Mesenchymal stem cell (in vitro differentiated cells and primary cell): ENCODE measurements at regions not wholly inside any gene's neighbourhood (a gene's known extent, or its start where the extent isn't known, plus 50 kb on each side); places are given as distances from the start of the nearest gene placed in this dataset.

Experiments
- DNase-seq: peaks from one replicate; pipeline ENCODE4 v3.0.0-alpha.2; 2013
- H2AFZ ChIP-seq: one replicate; pipeline ENCODE4 v1.6.1; 2013; ENCODE audit warnings: low read depth, mild to moderate bottlenecking, control low read depth, inconsistent platforms, low read length, moderate library complexity
- H2AK5ac ChIP-seq: 2 replicates; pipeline ENCODE4 v1.6.1; 2013; ENCODE audit warnings: low read length, moderate library complexity, mild to moderate bottlenecking, inconsistent platforms; ENCODE audit not compliant: severe bottlenecking
- H2BK120ac ChIP-seq: one replicate; pipeline ENCODE4 v1.6.1; 2013; ENCODE audit warnings: low read depth, mild to moderate bottlenecking, inconsistent platforms, low read length, moderate library complexity
- H2BK12ac ChIP-seq, 2 experiments: one replicate each; pipeline ENCODE4 v1.6.1; 2013; ENCODE audit warnings: inconsistent platforms in 2 of 2, low read length in 2 of 2, mild to moderate bottlenecking in 2 of 2, moderate library complexity in 2 of 2, control low read depth in 1 of 2
- H2BK15ac ChIP-seq: one replicate; pipeline ENCODE4 v1.6.1; 2013; ENCODE audit warnings: mild to moderate bottlenecking, low read depth, inconsistent platforms; ENCODE audit not compliant: poor library complexity, severe bottlenecking
- H2BK5ac ChIP-seq: 2 replicates; pipeline ENCODE4 v1.6.1; 2013; ENCODE audit warnings: low read depth, mild to moderate bottlenecking, low read length, control low read depth, inconsistent platforms; ENCODE audit not compliant: poor library complexity, severe bottlenecking
- H3K14ac ChIP-seq, 2 experiments: one replicate each; pipeline ENCODE4 v1.6.1; 2013; ENCODE audit warnings: inconsistent platforms in 2 of 2, low read length in 2 of 2, control low read depth in 1 of 2, mild to moderate bottlenecking in 1 of 2, moderate library complexity in 1 of 2
- H3K18ac ChIP-seq, 2 experiments: one replicate each; pipeline ENCODE4 v1.6.1; 2013; ENCODE audit warnings: inconsistent platforms in 2 of 2, low read length in 2 of 2, control low read depth in 1 of 2, low read depth in 1 of 2, mild to moderate bottlenecking in 1 of 2
- H3K23ac ChIP-seq, 2 experiments: one replicate each; pipeline ENCODE4 v1.6.1; 2013; ENCODE audit warnings: inconsistent platforms in 2 of 2, low read length in 2 of 2, mild to moderate bottlenecking in 2 of 2, moderate library complexity in 2 of 2, control low read depth in 1 of 2
- H3K27ac ChIP-seq: 2 replicates; pipeline ENCODE4 v1.5.1; 2013; ENCODE audit warnings: mild to moderate bottlenecking, moderate library complexity, low read length, control low read depth, inconsistent platforms; ENCODE audit not compliant: poor library complexity, severe bottlenecking
- H3K27me3 ChIP-seq, 2 experiments: 2 replicates each; pipeline versions ENCODE4 v1.6.1 to v1.7.0; 2013; ENCODE audit warnings: low read length in 2 of 2, mild to moderate bottlenecking in 2 of 2, moderate library complexity in 2 of 2, control low read depth in 1 of 2, inconsistent platforms in 1 of 2; ENCODE audit not compliant: control insufficient read depth in 1 of 2, insufficient read depth in 1 of 2
- H3K36me3 ChIP-seq, 2 experiments: 2 replicates each; pipeline versions ENCODE4 v1.6.1 to v1.7.0; 2013; ENCODE audit warnings: low read length in 2 of 2, control low read depth in 1 of 2, inconsistent platforms in 1 of 2, low read depth in 1 of 2, mild to moderate bottlenecking in 1 of 2; ENCODE audit not compliant: insufficient read depth in 2 of 2, control insufficient read depth in 1 of 2
- H3K4ac ChIP-seq, 2 experiments: one replicate each; pipeline ENCODE4 v1.6.1; 2013; ENCODE audit warnings: inconsistent platforms in 2 of 2, low read length in 2 of 2, mild to moderate bottlenecking in 2 of 2, moderate library complexity in 2 of 2, control low read depth in 1 of 2, low read depth in 1 of 2
- H3K4me1 ChIP-seq: 2 replicates; pipeline ENCODE4 v1.6.1; 2013; ENCODE audit warnings: low read depth, low read length, control low read depth; ENCODE audit not compliant: control insufficient read depth, insufficient read depth
- H3K4me2 ChIP-seq: 2 replicates; pipeline ENCODE4 v1.6.1; 2013; ENCODE audit warnings: low read length, mild to moderate bottlenecking, inconsistent platforms; ENCODE audit not compliant: poor library complexity, severe bottlenecking
- H3K4me3 ChIP-seq, 2 experiments: 2 replicates each; pipeline versions ENCODE4 v1.5.1 to v1.7.0; 2013; ENCODE audit warnings: low read length in 2 of 2, mild to moderate bottlenecking in 2 of 2, control low read depth in 1 of 2, low read depth in 1 of 2; ENCODE audit not compliant: insufficient read depth in 1 of 2
- H3K79me1 ChIP-seq: replicated peaks from 2 replicates; pipeline ENCODE4 v1.6.1; 2013; ENCODE audit warnings: mild to moderate bottlenecking, control low read depth, low read length, inconsistent platforms; ENCODE audit not compliant: poor library complexity, severe bottlenecking
- H3K9ac ChIP-seq: 2 replicates; pipeline ENCODE4 v1.7.0; 2013; ENCODE audit warnings: mild to moderate bottlenecking, low read length, moderate library complexity
- H3K9me3 ChIP-seq: 2 replicates; pipeline ENCODE4 v1.7.0; 2013; ENCODE audit warnings: mild to moderate bottlenecking, low read length; ENCODE audit not compliant: control insufficient read depth
- H4K8ac ChIP-seq: one replicate; pipeline ENCODE4 v1.6.1; 2013; ENCODE audit warnings: inconsistent platforms, mild to moderate bottlenecking, low read length, moderate library complexity
- H4K91ac ChIP-seq: one replicate; pipeline ENCODE4 v1.6.1; 2013; ENCODE audit warnings: mild to moderate bottlenecking, low read length, inconsistent platforms
- WGBS: methylation state at CpG from one replicate; pipeline ENCODE4 v1.1.7; 2013; ENCODE audit warnings: mixed read lengths; 5-methylcytosine and 5-hydroxymethylcytosine counted together

DNA sequence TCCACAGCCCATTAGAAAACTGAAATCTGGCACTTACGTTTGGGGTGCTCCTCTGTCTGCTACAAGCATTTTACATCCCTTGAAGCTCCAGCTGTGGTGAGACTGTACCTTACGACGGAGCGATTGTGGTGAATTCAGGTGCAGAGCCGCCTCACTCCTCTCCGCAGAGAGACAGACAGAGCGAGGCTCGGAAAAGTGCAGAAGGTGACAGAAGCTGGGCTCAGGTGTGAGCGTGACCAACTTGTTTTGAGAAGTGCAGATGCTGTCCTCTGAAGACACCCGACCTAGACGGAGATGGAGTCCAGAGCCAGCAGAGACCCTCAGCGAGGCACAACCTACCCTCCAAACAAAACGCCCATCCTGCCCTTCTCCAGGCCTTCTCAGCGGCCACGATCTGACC lies 196.5 kb downstream of the MED10 start:
- no peak overlapping the region for H2AK5ac ChIP-seq
- no peak overlapping the region for H2BK120ac ChIP-seq
- H2BK15ac ChIP-seq: no peak overlapping the region
- H3K27me3 ChIP-seq: peaks cover 0 to 13% of the 10 kb centered on the region in 2 experiments
- H3K4me2 ChIP-seq: no peak overlapping the region
- no peaks in the 10 kb centered on the region for H3K79me1 ChIP-seq
- H4K91ac ChIP-seq: no peak overlapping the region
- H3K27ac ChIP-seq: no peak overlapping the region
- no peak overlapping the region for H3K4me3 ChIP-seq
- no peak overlapping the region for H3K14ac ChIP-seq
- H3K23ac ChIP-seq: no peak overlapping the region
- no peak overlapping the region for H3K9ac ChIP-seq
- H3K9me3 ChIP-seq: no peaks in the 10 kb centered on the region
- no peak overlapping the region for H2AFZ ChIP-seq
- no peak overlapping the region for H4K8ac ChIP-seq
- no peaks in the 10 kb centered on the region for H3K4me1 ChIP-seq
- DNase-seq: no peak
- H3K4ac ChIP-seq: no peak overlapping the region
- no peak overlapping the region for H2BK12ac ChIP-seq
- no peak overlapping the region for H2BK5ac ChIP-seq
- H3K36me3 ChIP-seq: no peaks in the 10 kb centered on the region
- H3K18ac ChIP-seq: no peak overlapping the region
- WGBS: 85% methylated on average over 15 of the region's 15 CpGs

DNA sequence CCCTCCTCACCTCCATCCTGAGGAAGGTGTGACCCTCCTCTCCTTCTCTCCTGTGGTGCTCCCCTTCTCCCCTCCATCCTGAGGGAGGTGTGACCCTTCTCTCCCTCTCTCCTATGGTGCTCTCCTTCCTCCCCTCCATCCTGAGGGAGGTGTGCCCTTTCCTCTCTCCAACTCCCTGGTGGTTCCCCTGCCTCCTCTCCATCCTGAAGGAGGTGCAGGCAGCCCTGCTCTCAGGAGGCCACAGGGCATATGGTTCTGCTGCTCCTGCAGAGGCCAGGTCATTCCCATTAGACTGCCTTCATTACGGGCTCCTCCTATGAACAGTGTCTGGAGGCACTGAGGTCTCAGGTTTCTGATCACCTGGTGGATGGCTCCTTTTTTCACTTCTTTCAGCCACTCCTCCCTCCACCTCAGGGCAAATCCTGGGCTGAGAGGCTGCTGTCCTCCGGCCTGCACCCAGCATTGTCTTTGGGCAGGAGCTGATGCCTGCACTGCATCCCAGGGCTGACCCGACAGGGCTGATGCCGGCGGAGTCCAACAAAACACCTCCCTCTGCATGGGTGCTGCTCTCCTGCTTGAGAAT lies 197.1 kb downstream of the MED10 start:
- Histone ChIP-seq H3K36me3 (no peaks in the 10 kb centered on the region), H3K79me1 (no peaks in the 10 kb centered on the region), H3K4me2 (no peak overlapping the region), H3K23ac (no peak overlapping the region), H2BK15ac (no peak overlapping the region), H4K91ac (no peak overlapping the region), H3K9me3 (no peaks in the 10 kb centered on the region), H3K27ac (no peak overlapping the region), H3K18ac (no peak overlapping the region), H2BK120ac (no peak overlapping the region), H3K4ac (no peak overlapping the region), H3K9ac (no peak overlapping the region), H2AFZ (no peak overlapping the region), H3K4me1 (no peaks in the 10 kb centered on the region), H3K4me3 (no peak overlapping the region), H3K14ac (no peak overlapping the region), H2BK12ac (no peak overlapping the region), H2BK5ac (no peak overlapping the region), H4K8ac (no peak overlapping the region), H2AK5ac (no peak overlapping the region), H3K27me3 (peaks cover 0 to 12% of the 10 kb centered on the region in 2 experiments)
- no peak for DNase-seq
- 89% methylated on average over 5 of the region's 5 CpGs for WGBS

DNA sequence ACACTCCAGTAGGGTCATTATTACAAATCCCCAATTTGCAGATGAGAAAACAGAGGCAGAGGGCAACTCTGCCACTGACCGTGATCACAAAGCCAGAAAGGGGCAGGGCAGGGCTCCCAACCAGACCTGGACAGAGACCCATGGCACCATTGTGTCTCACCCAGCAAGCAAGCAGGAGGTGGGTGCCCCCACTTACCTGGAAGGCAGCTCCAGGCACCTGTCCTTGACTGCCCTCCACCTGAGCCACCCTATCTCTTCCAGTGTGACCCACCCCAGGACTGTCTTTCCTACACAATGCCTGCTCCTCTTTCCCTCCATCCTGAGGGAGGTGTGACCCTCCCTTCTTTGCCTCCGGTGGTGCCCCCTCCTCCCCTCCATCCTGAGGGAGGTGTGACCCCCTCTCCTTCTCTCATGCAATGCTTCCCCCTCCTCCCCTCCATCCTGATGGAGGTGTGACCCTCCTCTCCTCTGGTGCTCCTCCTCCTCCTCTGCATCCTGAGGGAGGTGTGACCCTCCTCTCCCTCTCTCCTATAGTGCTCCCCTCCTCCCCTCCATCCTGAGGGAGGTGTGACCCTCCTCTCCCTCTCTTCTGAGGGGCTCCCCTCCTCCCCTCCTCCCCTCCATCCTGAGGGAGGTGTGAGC lies 198.0 kb downstream of the MED10 start:
- H3K23ac ChIP-seq: no peak overlapping the region
- no peak overlapping the region for H2BK15ac ChIP-seq
- no peak overlapping the region for H2BK120ac ChIP-seq
- no peak overlapping the region for H3K9ac ChIP-seq
- 69% methylated on average over 2 of the region's 2 CpGs for WGBS
- no peak overlapping the region for H3K18ac ChIP-seq
- no peaks in the 10 kb centered on the region for H3K9me3 ChIP-seq
- no peak overlapping the region for H3K4ac ChIP-seq
- no peak overlapping the region for H2BK12ac ChIP-seq
- DNase-seq: no peak
- H2BK5ac ChIP-seq: no peak overlapping the region
- H2AFZ ChIP-seq: no peak overlapping the region
- no peaks in the 10 kb centered on the region for H3K36me3 ChIP-seq
- no peak overlapping the region for H4K91ac ChIP-seq
- peaks cover 0 to 13% of the 10 kb centered on the region in 2 experiments for H3K27me3 ChIP-seq
- no peak overlapping the region for H3K14ac ChIP-seq
- H3K4me1 ChIP-seq: no peaks in the 10 kb centered on the region
- H3K4me3 ChIP-seq: no peak overlapping the region
- no peak overlapping the region for H4K8ac ChIP-seq
- no peaks in the 10 kb centered on the region for H3K79me1 ChIP-seq
- H2AK5ac ChIP-seq: no peak overlapping the region
- H3K27ac ChIP-seq: no peak overlapping the region
- H3K4me2 ChIP-seq: no peak overlapping the region

DNA sequence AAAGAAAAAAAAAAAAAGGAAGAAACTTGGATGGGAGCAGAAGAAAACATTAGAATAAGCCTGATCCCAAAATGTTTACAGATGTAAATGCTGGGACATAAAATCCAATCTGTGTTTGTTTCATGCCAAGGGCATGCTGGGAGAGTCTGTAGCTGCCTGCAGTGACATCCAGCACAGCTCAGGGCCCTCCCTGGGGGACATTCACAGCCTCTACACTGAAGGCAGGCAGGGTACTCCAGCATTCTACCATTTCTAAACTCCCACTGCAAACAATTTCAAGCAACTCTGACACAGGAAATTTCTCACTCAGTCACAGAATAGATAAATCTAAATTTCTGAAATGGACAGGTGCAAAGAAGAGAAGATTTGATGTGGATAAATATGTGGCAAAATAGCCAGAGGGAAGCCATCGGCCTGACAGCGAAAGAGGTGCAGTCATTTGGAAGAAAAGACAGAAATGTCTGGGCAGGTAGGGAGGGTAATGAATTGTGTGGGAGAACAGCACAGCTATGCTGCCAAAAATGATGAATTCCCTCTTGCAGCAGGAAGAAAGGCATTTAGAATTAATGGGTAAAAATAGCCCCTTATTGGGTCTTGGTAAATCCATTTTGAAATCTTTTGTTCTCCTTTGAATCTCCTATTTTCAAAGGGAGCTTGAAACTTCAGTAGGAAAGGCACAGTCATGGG lies 199.4 kb downstream of the MED10 start:
- no peak overlapping the region for H3K4me3 ChIP-seq

More for the DNA sequence above, 199.4 kb downstream of the MED10 start:
- no peak overlapping the region for H3K4ac ChIP-seq
- no peak overlapping the region for H2BK12ac ChIP-seq
- no peak overlapping the region for H3K14ac ChIP-seq
- H2AFZ ChIP-seq: no peak overlapping the region
- H3K23ac ChIP-seq: no peak overlapping the region
- H3K27me3 ChIP-seq: peaks cover 0 to 15% of the 10 kb centered on the region in 2 experiments
- no peaks in the 10 kb centered on the region for H3K36me3 ChIP-seq
- H2BK5ac ChIP-seq: no peak overlapping the region
- no peak overlapping the region for H2BK120ac ChIP-seq
- H4K91ac ChIP-seq: no peak overlapping the region
- no peak overlapping the region for H2BK15ac ChIP-seq
- no peak for DNase-seq
- no peak overlapping the region for H3K27ac ChIP-seq
- no peaks in the 10 kb centered on the region for H3K9me3 ChIP-seq
- no peaks in the 10 kb centered on the region for H3K4me1 ChIP-seq
- H3K9ac ChIP-seq: no peak overlapping the region
- WGBS: 87% methylated on average over 2 of the region's 2 CpGs
- H3K18ac ChIP-seq: no peak overlapping the region
- H3K4me2 ChIP-seq: no peak overlapping the region
- no peak overlapping the region for H2AK5ac ChIP-seq
- no peaks in the 10 kb centered on the region for H3K79me1 ChIP-seq
- H4K8ac ChIP-seq: no peak overlapping the region
